ENCODE measurements at regions not wholly inside any gene's neighbourhood (a gene's known extent, or its start where the extent isn't known, plus 50 kb on each side); places are given as distances from the start of the nearest gene placed in this dataset.

DNA sequence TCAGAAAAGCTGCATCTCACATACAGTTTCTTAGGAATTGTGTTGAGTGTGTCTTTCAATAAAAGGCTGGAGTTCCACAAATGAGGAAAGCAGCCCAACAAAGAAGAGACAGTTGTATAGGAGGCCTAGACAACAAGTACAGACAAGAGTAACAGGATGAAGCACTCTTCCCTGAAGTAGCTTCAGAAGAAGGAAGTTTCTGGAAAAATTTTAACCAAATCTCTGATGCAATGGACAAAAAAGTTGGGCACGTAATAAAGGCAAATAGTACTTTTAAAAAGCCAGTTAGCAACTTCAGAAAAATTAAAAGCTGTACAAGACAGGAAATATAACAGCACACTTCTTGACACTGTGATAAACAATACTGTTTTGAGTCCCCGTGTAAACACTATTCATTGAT lies 134.1 kb upstream of the PLEKHG7 start (continued):
- no peak for TF ChIP-seq CTCF (IDR thresholded peaks at IDR 0.05)
- TF ChIP-seq EZH2phosphoT487 (IDR thresholded peaks at IDR 0.05; ENCODE audit: borderline replicate concordance, low read depth) = no peak
- no peak for TF ChIP-seq USF1 (IDR thresholded peaks at IDR 0.05; ENCODE audit: borderline replicate concordance, low read depth)
- TF ChIP-seq, protein P1, sequence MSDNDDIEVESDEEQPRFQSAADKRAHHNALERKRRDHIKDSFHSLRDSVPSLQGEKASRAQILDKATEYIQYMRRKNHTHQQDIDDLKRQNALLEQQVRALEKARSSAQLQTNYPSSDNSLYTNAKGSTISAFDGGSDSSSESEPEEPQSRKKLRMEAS (IDR thresholded peaks at IDR 0.05; ENCODE audit: low read depth) = no peak
- no peak for TF ChIP-seq TEAD4 (IDR thresholded peaks at IDR 0.05; ENCODE audit: borderline replicate concordance, insufficient read depth)

DNA sequence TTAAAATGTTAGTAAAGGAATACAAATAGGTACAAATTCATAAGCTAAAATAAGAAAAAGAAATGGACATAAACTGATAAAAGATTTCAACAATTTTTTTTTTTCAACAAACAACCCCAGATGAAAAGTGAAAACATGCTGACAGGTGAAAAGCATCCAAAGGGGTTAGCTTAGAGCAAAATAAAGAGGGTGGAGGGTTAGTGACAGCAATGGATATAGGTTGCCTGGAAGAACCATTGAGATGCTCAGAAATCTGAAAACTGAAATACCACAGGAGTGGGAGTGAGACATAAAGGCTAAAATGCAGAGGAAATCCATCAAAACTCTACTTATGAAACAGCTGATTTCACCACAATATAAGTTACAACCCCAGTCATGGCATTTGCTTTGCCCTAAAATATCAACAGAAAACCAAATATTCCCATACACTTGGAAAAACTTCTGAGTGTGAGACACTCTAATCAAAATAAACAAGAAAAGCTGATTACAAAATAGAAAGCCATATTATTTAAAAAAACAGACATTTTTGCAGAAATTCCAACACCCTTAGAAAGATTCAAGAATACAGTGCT lies 136.3 kb upstream of the PLEKHG7 start:
- Histone ChIP-seq H3K27ac (ENCODE audit: low read depth in 2 of 2, low read length in 1 of 2) (no peak overlapping the region), H3K4me1 (ENCODE audit: control insufficient read depth in 1 of 2, insufficient read depth in 2 of 2, low read depth in 1 of 2, low read length in 1 of 2) (no peaks in the 10 kb centered on the region; a peak in 2 of 4 replicates), H3K27me3 (ENCODE audit: insufficient read depth) (no peaks in the 10 kb centered on the region), H3K79me2 (ENCODE audit: insufficient read depth) (no peaks in the 10 kb centered on the region), H3K36me3 (replicated peaks in 1 of 2; ENCODE audit: control insufficient read depth in 1 of 2, insufficient read depth in 2 of 2, low read length in 1 of 2) (no peaks in the 10 kb centered on the region), H3K4me2 (no peak overlapping the region), H3F3A (replicated peaks; ENCODE audit: insufficient read depth) (no peaks in the 10 kb centered on the region), H3K4me3 (ENCODE audit: low read depth in 2 of 2, low read length in 1 of 2) (no peak overlapping the region), H3K9me2 (no peaks in the 10 kb centered on the region), H3K9me3 (no peaks in the 10 kb centered on the region), H4K20me1 (ENCODE audit: insufficient read depth) (no peaks in the 10 kb centered on the region), H3K9ac (no peak overlapping the region), H2AFZ (ENCODE audit: low read depth) (no peak overlapping the region)
- ChIA-PET CTCF (interaction anchor here (0.6 to 10.3 kb wide), 5 partner anchors 84 to 1589 kb away, joined by 3 to 92 read pairs (median 4); no protein-coding TSS in a partner anchor), POLR2A (no interaction called here)
- DNase-seq = no peak
- TF ChIP-seq GABPA (IDR thresholded peaks at IDR 0.05; ENCODE audit: low read depth) (no peak), CTCF (IDR thresholded peaks at IDR 0.05) (no peak), TAF1 (IDR thresholded peaks at IDR 0.05; ENCODE audit: borderline replicate concordance, low read depth, low read length) (no peak), TEAD4 (IDR thresholded peaks at IDR 0.05; ENCODE audit: borderline replicate concordance, insufficient read depth) (no peak), IRF3 (IDR thresholded peaks at IDR 0.05; ENCODE audit: low read depth, low read length) (no peak), SMC3 (IDR thresholded peaks at IDR 0.05; ENCODE audit: low read depth, low read length) (no peak), SIN3A (IDR thresholded peaks at IDR 0.05; ENCODE audit: borderline replicate concordance, low read depth, low read length) (no peak), RFX5 (IDR thresholded peaks at IDR 0.05; ENCODE audit: low read length) (no peak), CHD2 (IDR thresholded peaks at IDR 0.05; ENCODE audit: low read length, partially characterized antibody) (no peak), POLR2AphosphoS5 (IDR thresholded peaks at IDR 0.05; ENCODE audit: low read depth, low read length) (no peak), GATA2 (CRISPR knock-in tag; IDR thresholded peaks at IDR 0.05) (no peak)
- TF ChIP-seq, protein P2, sequence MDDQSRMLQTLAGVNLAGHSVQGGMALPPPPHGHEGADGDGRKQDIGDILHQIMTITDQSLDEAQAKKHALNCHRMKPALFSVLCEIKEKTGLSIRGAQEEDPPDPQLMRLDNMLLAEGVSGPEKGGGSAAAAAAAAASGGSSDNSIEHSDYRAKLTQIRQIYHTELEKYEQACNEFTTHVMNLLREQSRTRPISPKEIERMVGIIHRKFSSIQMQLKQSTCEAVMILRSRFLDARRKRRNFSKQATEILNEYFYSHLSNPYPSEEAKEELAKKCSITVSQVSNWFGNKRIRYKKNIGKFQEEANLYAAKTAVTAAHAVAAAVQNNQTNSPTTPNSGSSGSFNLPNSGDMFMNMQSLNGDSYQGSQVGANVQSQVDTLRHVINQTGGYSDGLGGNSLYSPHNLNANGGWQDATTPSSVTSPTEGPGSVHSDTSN (IDR thresholded peaks at IDR 0.05) = no peak
- TF ChIP-seq, protein P3, sequence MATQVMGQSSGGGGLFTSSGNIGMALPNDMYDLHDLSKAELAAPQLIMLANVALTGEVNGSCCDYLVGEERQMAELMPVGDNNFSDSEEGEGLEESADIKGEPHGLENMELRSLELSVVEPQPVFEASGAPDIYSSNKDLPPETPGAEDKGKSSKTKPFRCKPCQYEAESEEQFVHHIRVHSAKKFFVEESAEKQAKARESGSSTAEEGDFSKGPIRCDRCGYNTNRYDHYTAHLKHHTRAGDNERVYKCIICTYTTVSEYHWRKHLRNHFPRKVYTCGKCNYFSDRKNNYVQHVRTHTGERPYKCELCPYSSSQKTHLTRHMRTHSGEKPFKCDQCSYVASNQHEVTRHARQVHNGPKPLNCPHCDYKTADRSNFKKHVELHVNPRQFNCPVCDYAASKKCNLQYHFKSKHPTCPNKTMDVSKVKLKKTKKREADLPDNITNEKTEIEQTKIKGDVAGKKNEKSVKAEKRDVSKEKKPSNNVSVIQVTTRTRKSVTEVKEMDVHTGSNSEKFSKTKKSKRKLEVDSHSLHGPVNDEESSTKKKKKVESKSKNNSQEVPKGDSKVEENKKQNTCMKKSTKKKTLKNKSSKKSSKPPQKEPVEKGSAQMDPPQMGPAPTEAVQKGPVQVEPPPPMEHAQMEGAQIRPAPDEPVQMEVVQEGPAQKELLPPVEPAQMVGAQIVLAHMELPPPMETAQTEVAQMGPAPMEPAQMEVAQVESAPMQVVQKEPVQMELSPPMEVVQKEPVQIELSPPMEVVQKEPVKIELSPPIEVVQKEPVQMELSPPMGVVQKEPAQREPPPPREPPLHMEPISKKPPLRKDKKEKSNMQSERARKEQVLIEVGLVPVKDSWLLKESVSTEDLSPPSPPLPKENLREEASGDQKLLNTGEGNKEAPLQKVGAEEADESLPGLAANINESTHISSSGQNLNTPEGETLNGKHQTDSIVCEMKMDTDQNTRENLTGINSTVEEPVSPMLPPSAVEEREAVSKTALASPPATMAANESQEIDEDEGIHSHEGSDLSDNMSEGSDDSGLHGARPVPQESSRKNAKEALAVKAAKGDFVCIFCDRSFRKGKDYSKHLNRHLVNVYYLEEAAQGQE (IDR thresholded peaks at IDR 0.05; ENCODE audit: low read depth, low read length) = no peak
- TF ChIP-seq, protein P1 (IDR thresholded peaks at IDR 0.05; ENCODE audit: low read depth) = no peak
